Heart right ventricle (tissue), 16 donors: ENCODE measurements at regions not wholly inside any gene's neighbourhood (a gene's known extent, or its start where the extent isn't known, plus 50 kb on each side); places are given as distances from the start of the nearest gene placed in this dataset.

Experiments
- ATAC-seq, 8 donors: fragments of 200-7000 bp; cut with Tn5 transposase; one replicate each; pipeline ENCODE4 v1.9.1; 2020; ENCODE audit warnings: mild to moderate bottlenecking in 8 of 8, moderate library complexity in 8 of 8, moderate number of reproducible peaks in 1 of 8
- DNase-seq, 2 donors: peaks; one replicate each; pipeline ENCODE4 v3.0.0-alpha.2; 2020
- H3K27ac ChIP-seq, 10 donors: fragments of 200-600 bp; sonication (generic) in 2 of 10; one replicate each; pipeline versions ENCODE4 v1.5.0 to v1.8.0; 2020 to 2022; ENCODE audit warnings: mild to moderate bottlenecking in 3 of 10
- H3K27me3 ChIP-seq, 7 donors: fragments of 200-600 bp; one replicate each; pipeline ENCODE4 v1.8.0; 2021 to 2022; ENCODE audit warnings: mild to moderate bottlenecking in 2 of 7
- H3K36me3 ChIP-seq, 9 donors: fragments of 200-600 bp; sonication (generic) in 1 of 9; one replicate each; pipeline versions ENCODE4 v1.5.0 to v1.8.0; 2020 to 2022; ENCODE audit warnings: mild to moderate bottlenecking in 2 of 9
- H3K4me1 ChIP-seq, 9 donors: fragments of 200-600 bp; sonication (generic) in 1 of 9; one replicate each; pipeline versions ENCODE4 v1.5.0 to v1.8.0; 2020 to 2022; ENCODE audit warnings: mild to moderate bottlenecking in 4 of 9
- H3K4me3 ChIP-seq, 10 donors: fragments of 200-600 bp; sonication (generic) in 2 of 10; one replicate each; pipeline versions ENCODE4 v1.5.0 to v1.8.0; 2020 to 2022; ENCODE audit warnings: mild to moderate bottlenecking in 7 of 10, moderate library complexity in 2 of 10
- H3K9me3 ChIP-seq, 11 donors: fragments of 200-600 bp in 10 of 11; sonication (generic) in 2 of 11; one replicate each; pipeline versions ENCODE4 v1.5.0 to v1.8.0; 2013 to 2022; ENCODE audit warnings: mild to moderate bottlenecking in 2 of 11, control low read depth in 1 of 11, moderate library complexity in 1 of 11
- WGBS, 2 donors: extraction: QIAGEN DNeasy Blood & Tissue Kit; methylation state at CpG; one replicate each; pipeline ENCODE4 v1.1.7; 2013; ENCODE audit warnings: inconsistent platforms in 1 of 2; 5-methylcytosine and 5-hydroxymethylcytosine counted together
- intact Hi-C, 10 donors: fragments of 100-400 bp; cut with DNase I; formaldehyde crosslinking; loops; one replicate each; pipeline versions ENCODE4 v1.11.1 to v1.14.2; 2022
- TF ChIP-seq, protein P1 (sequence below), 9 donors: fragments of 200-600 bp; sonication (generic) in 2 of 9; IDR thresholded peaks; one replicate each; pipeline versions ENCODE4 v1.5.0 to v1.8.0; 2021 to 2022; ENCODE audit warnings: antibody characterized with exemption in 9 of 9, mild to moderate bottlenecking in 5 of 9, moderate library complexity in 1 of 9
- donor health status: Arrhythmogenic right ventricular cardiomyopathy.
- donor health status: ischemic (EF 13 %, LVEDD 7.1; RV severe dilation, severe dysfunction).
- donor health status: healthy with polysubstance abuse.
- donor health status: DM: no; HTN: yes; CAD: no.
- donor health status: DM: no; HTN: no; CAD: no.
- donor health status: ischemic (EF 25% LVEDD 6.9; RV normal size, moderate dysfunction).
- donor health status: ischemic (EF 25% LVEDD 5.7; RV mildly dilated, moderate dysfunction).
- donor health status: healthy.
- donor health status: DM: yes; HTN: yes; CAD: no.
- donor health status: Ischemic cardiomyopathy.
- donor health status: ischemic (EF 35%, LVEDD 5.7; RV mildly dilated, moderate dysfunction).
- donor health status: nonischemic (EF 11% LVEDD 7.7; RV severe dilation, severe dysfunction).
- donor health status: DM: yes; HTN: yes; CAD: no.
- donor health status: PGD.
- donor health status: ischemic (EF 29% LVEDD 5.4; RV normal size, mild dysfunction).
- donor health status: nonischemic (EF 23%, LVEDD 6.1; RV moderate dilation, normal function).

- Histone ChIP-seq H3K4me3 (no peak overlapping the region), H3K36me3 (no peaks in the 10 kb centered on the region), H3K27ac (no peak overlapping the region), H3K4me1 (no peaks in the 10 kb centered on the region), H3K9me3 (no peaks in the 10 kb centered on the region), H3K27me3 (peaks cover 0 to 4% (median 0%) of the 10 kb centered on the region in 7 donors)
- TF ChIP-seq, protein P1, sequence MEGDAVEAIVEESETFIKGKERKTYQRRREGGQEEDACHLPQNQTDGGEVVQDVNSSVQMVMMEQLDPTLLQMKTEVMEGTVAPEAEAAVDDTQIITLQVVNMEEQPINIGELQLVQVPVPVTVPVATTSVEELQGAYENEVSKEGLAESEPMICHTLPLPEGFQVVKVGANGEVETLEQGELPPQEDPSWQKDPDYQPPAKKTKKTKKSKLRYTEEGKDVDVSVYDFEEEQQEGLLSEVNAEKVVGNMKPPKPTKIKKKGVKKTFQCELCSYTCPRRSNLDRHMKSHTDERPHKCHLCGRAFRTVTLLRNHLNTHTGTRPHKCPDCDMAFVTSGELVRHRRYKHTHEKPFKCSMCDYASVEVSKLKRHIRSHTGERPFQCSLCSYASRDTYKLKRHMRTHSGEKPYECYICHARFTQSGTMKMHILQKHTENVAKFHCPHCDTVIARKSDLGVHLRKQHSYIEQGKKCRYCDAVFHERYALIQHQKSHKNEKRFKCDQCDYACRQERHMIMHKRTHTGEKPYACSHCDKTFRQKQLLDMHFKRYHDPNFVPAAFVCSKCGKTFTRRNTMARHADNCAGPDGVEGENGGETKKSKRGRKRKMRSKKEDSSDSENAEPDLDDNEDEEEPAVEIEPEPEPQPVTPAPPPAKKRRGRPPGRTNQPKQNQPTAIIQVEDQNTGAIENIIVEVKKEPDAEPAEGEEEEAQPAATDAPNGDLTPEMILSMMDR (IDR thresholded peaks at IDR 0.05) = no peak
- DNase-seq (no peak), ATAC-seq (peak in 2 of 8 donors; percentile 8 to 18)
- 76 to 78% methylated on average over 40 of the region's 40 CpGs for WGBS, 2 donors
- intact Hi-C loops = no loop called here
Observed at GRCh38 chr6:169984181-169985120, 233.0 kb downstream of the ERMARD start.

DNA sequence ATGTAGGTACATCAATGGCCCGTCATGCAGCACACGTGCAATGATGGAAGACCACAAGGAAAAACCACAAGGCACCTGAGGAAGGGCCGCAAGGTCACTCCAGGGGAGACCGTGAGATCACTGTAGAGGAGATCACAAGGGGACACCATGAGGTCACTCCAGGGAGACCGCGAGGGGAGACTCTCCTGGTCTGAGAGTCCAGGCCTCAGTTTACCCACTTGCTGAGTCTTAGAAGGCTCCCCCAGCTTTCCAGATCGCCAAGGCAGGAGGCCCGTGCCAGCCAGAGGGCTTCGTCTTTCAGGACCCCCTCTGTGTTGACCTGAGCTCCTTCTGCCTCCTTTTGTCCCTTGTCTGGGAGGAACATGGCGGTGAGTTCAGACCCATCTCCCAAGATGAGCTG, 232.2 kb downstream of the ERMARD start:
- TF ChIP-seq, protein P1 (IDR thresholded peaks at IDR 0.05) = no peak
- DNase-seq = no peak

DNA sequence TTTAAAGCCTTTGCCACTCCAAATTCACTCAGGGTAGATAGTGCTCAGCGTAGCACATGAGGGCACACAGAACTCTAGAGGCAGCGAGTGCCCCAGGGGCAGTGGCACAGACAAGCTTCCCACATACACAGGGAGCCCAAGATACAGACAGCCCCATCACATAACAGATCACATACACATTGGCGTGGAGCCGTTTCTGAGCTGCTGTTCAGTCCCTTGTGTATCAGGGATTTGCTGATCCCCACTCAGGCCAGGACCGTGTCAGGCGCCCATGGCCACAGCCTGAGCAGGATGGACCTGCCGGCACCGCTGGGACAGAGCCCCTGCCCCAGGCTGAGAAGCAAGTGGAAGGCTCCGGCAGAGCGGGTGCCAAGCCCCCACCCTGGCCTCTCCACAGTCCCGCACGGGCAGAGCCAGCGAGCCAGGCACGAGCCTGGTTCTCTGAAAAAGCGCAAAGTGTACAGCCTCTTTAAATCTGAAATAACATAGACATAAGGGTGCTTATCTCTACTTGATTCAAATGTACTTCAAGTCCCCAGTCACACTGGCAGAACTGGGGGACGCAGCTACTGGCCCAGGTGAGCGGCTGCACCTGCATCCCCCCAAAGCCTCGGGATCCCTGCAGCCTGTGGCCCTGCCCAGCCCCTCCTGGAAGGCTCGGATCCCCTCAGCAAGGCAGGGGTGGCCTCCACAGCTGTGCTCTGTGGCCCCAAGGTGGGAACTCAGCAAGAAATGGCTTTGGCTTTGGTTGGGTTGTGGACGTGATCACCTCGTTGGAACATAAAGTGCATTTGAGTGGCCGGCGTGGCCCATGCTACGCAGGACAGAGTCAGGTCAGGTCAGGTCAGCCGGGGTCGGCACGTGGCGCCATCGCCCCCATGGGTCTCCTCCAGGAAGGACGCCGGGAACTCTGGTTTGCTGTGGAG, 231.3 kb downstream of the ERMARD start:
- intact Hi-C loops = no loop called here
- TF ChIP-seq, protein P1 (IDR thresholded peaks at IDR 0.05) = no peak
- no peak overlapping the region for H3K4me3 ChIP-seq
- DNase-seq (no peak), ATAC-seq (peak in 1 of 8 donors; percentile 15)
- no peaks in the 10 kb centered on the region for H3K4me1 ChIP-seq
- WGBS, 2 donors = 87 to 88% methylated on average over 31 of the region's 31 CpGs
- H3K27ac ChIP-seq = no peak overlapping the region
- no peaks in the 10 kb centered on the region for H3K9me3 ChIP-seq
- H3K27me3 ChIP-seq = peaks cover 0 to 7% (median 0%) of the 10 kb centered on the region in 7 donors
- no peaks in the 10 kb centered on the region for H3K36me3 ChIP-seq

More for the DNA sequence above, 232.2 kb downstream of the ERMARD start:
- Histone ChIP-seq H3K27ac (no peak overlapping the region), H3K9me3 (no peaks in the 10 kb centered on the region), H3K36me3 (no peaks in the 10 kb centered on the region), H3K27me3 (peaks cover 0 to 4% (median 0%) of the 10 kb centered on the region in 7 donors), H3K4me3 (no peak overlapping the region), H3K4me1 (no peaks in the 10 kb centered on the region)
- ATAC-seq = no peak
- intact Hi-C loops = no loop called here
- 87 to 96% methylated on average over 10 of the region's 10 CpGs for WGBS, 2 donors

DNA sequence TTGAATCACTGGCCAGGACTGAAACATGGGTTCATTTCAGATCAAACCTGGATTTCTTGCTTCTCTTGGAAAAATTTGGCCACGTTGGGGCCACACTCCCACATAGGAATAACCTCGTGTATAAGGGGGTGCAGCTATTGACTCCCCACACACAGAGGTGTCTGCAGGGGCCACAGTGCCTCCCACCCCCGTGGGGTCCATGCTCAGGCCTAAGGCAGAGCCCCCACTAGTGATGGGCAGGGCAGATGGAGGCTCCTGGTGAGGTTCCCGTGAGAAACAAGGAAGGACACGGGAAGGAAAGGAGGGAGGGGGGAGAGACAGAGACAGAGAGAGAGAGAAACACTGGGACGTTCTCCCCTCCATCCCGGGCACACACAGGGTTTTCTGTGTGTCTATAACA, 230.5 kb downstream of the ERMARD start:
- no peak overlapping the region for H3K4me3 ChIP-seq
- H3K9me3 ChIP-seq = no peaks in the 10 kb centered on the region
- no peaks in the 10 kb centered on the region for H3K4me1 ChIP-seq
- H3K27me3 ChIP-seq = peaks cover 0 to 9% (median 0%) of the 10 kb centered on the region in 7 donors
- intact Hi-C loops = no loop called here
- no peak overlapping the region for H3K27ac ChIP-seq
- no peaks in the 10 kb centered on the region for H3K36me3 ChIP-seq
- DNase-seq (no peak), ATAC-seq (no peak)
- TF ChIP-seq, protein P1 (IDR thresholded peaks at IDR 0.05) = no peak
- 62% methylated on average over 7 of the region's 7 CpGs for WGBS, 2 donors
